ENCODE measurements at regions not wholly inside any gene's neighbourhood (a gene's known extent, or its start where the extent isn't known, plus 50 kb on each side); places are given as distances from the start of the nearest gene placed in this dataset.

GRCh38 chr22:26894766-26895485 is 237.5 kb downstream of the MIAT start:
- Mint-ChIP-seq H3K9me3 (ENCODE audit: unreplicated experiment) (no peaks in the 10 kb centered on the region), H3K27me3 (ENCODE audit: low read depth, unreplicated experiment) (no peaks in the 10 kb centered on the region), H3K27ac (ENCODE audit: unreplicated experiment) (peak overlapping the region; percentile 99), H3K36me3 (ENCODE audit: low read depth, unreplicated experiment) (no peaks in the 10 kb centered on the region), H3K4me1 (ENCODE audit: low read depth, unreplicated experiment) (peaks cover 48% of the 10 kb centered on the region), H3K4me3 (ENCODE audit: unreplicated experiment) (no peak overlapping the region)
- Histone ChIP-seq H3K9me3 (ENCODE audit: insufficient read depth, low read depth, low read length) (no peaks in the 10 kb centered on the region), H3K27ac (ENCODE audit: low read depth, low read length) (peak overlapping the region; percentile 93), H3K79me2 (ENCODE audit: insufficient read depth, low read length) (no peaks in the 10 kb centered on the region), H3K36me3 (ENCODE audit: insufficient read depth, low read length) (no peaks in the 10 kb centered on the region), H3K9ac (ENCODE audit: low read length) (peak overlapping the region; percentile 81), H3K4me3 (ENCODE audit: insufficient read depth, low read depth, low read length) (no peak overlapping the region), H3K4me2 (ENCODE audit: low read length) (peak overlapping the region; percentile 80), H3K27me3 (ENCODE audit: insufficient read depth, low read length) (no peaks in the 10 kb centered on the region), H2AFZ (ENCODE audit: low read depth, low read length) (peak overlapping the region; percentile 21), H4K20me1 (ENCODE audit: insufficient read depth, low read length) (no peaks in the 10 kb centered on the region), H3K4me1 (ENCODE audit: insufficient read depth, low read length) (peaks cover 45% of the 10 kb centered on the region)
- DNase-seq (ENCODE audit: low read depth), result peak; percentile 96
- TF ChIP-seq EZH2 (IDR thresholded peaks at IDR 0.05; ENCODE audit: insufficient read depth, low read length), result no peak
- TF ChIP-seq CTCF (IDR thresholded peaks at IDR 0.05; ENCODE audit: insufficient read depth, low read depth, low read length), result no peak
- peak; percentile 100 for FAIRE-seq

GRCh38 chr22:26897384-26897783 is 240.0 kb downstream of the MIAT start:
- no peaks in the 10 kb centered on the region for H3K9me3 Mint-ChIP-seq (ENCODE audit: unreplicated experiment)
- no peaks in the 10 kb centered on the region for H3K27me3 Mint-ChIP-seq (ENCODE audit: low read depth, unreplicated experiment)
- TF ChIP-seq EZH2 (IDR thresholded peaks at IDR 0.05; ENCODE audit: insufficient read depth, low read length) (no peak), CTCF (IDR thresholded peaks at IDR 0.05; ENCODE audit: insufficient read depth, low read depth, low read length) (no peak)
- no peak overlapping the region for H3K4me2 ChIP-seq (ENCODE audit: low read length)
- H3K36me3 ChIP-seq (ENCODE audit: insufficient read depth, low read length), result no peaks in the 10 kb centered on the region
- H3K4me3 ChIP-seq (ENCODE audit: insufficient read depth, low read depth, low read length), result no peak overlapping the region
- DNase-seq (ENCODE audit: low read depth) (no peak), FAIRE-seq (no peak)
- H3K4me1 ChIP-seq (ENCODE audit: insufficient read depth, low read length), result peaks cover 33% of the 10 kb centered on the region
- no peak overlapping the region for H3K27ac Mint-ChIP-seq (ENCODE audit: unreplicated experiment)
- H3K27ac ChIP-seq (ENCODE audit: low read depth, low read length), result no peak overlapping the region
- H4K20me1 ChIP-seq (ENCODE audit: insufficient read depth, low read length), result no peaks in the 10 kb centered on the region
- no peak overlapping the region for H2AFZ ChIP-seq (ENCODE audit: low read depth, low read length)
- no peaks in the 10 kb centered on the region for H3K27me3 ChIP-seq (ENCODE audit: insufficient read depth, low read length)
- H3K9me3 ChIP-seq (ENCODE audit: insufficient read depth, low read depth, low read length), result no peaks in the 10 kb centered on the region
- no peaks in the 10 kb centered on the region for H3K79me2 ChIP-seq (ENCODE audit: insufficient read depth, low read length)
- H3K9ac ChIP-seq (ENCODE audit: low read length), result no peak overlapping the region
- no peaks in the 10 kb centered on the region for H3K36me3 Mint-ChIP-seq (ENCODE audit: low read depth, unreplicated experiment)
- peaks cover 33% of the 10 kb centered on the region for H3K4me1 Mint-ChIP-seq (ENCODE audit: low read depth, unreplicated experiment)
- H3K4me3 Mint-ChIP-seq (ENCODE audit: unreplicated experiment), result no peak overlapping the region

DNA sequence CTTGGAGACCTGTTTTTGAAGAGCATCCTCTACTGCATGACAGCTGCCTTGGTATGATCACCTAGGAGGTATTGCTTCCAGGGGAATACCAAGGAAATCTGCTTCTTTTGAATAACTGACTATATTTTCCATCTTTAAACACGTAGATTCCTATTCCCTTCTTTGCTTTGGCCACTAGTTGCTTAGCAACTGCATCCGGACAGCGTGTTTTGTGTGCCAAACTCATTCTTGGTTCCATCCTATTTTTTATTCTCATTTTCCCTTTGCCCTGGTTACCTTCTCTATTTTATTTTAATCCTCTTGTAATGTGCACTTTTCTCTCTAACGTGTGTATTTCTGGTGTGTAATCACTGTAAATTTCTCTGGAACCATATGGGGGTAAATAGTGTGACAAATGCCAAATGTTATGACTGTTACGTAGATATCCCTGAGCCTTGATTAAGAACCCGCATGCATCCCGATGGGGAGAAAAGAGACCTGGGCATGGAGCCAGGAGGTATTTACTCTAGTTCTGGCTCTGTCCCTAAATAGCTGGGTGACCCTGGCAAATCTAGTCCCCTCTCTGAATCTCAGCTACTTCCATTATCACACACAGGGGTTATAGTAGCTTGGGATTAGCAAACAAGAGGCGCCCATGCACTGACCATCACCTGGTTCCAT is 241.7 kb downstream of the MIAT start:
- no peak overlapping the region for H3K27ac Mint-ChIP-seq (ENCODE audit: unreplicated experiment)
- Histone ChIP-seq H3K4me2 (ENCODE audit: low read length) (no peak overlapping the region), H2AFZ (ENCODE audit: low read depth, low read length) (no peak overlapping the region), H3K27ac (ENCODE audit: low read depth, low read length) (no peak overlapping the region), H3K79me2 (ENCODE audit: insufficient read depth, low read length) (no peaks in the 10 kb centered on the region), H3K9ac (ENCODE audit: low read length) (no peak overlapping the region), H3K4me3 (ENCODE audit: insufficient read depth, low read depth, low read length) (no peak overlapping the region), H3K27me3 (ENCODE audit: insufficient read depth, low read length) (no peaks in the 10 kb centered on the region), H3K9me3 (ENCODE audit: insufficient read depth, low read depth, low read length) (no peaks in the 10 kb centered on the region), H3K36me3 (ENCODE audit: insufficient read depth, low read length) (no peaks in the 10 kb centered on the region), H4K20me1 (ENCODE audit: insufficient read depth, low read length) (no peaks in the 10 kb centered on the region), H3K4me1 (ENCODE audit: insufficient read depth, low read length) (peaks cover 23% of the 10 kb centered on the region)
- H3K9me3 Mint-ChIP-seq (ENCODE audit: unreplicated experiment), result no peaks in the 10 kb centered on the region
- DNase-seq (ENCODE audit: low read depth) (no peak), FAIRE-seq (no peak)
- H3K4me1 Mint-ChIP-seq (ENCODE audit: low read depth, unreplicated experiment), result peaks cover 31% of the 10 kb centered on the region
- H3K4me3 Mint-ChIP-seq (ENCODE audit: unreplicated experiment), result no peak overlapping the region
- TF ChIP-seq CTCF (IDR thresholded peaks at IDR 0.05; ENCODE audit: insufficient read depth, low read depth, low read length) (no peak), EZH2 (IDR thresholded peaks at IDR 0.05; ENCODE audit: insufficient read depth, low read length) (no peak)
- no peaks in the 10 kb centered on the region for H3K36me3 Mint-ChIP-seq (ENCODE audit: low read depth, unreplicated experiment)
- no peaks in the 10 kb centered on the region for H3K27me3 Mint-ChIP-seq (ENCODE audit: low read depth, unreplicated experiment)

Measured in astrocyte (in vitro differentiated cells and primary cell).